Left lung (tissue), 4 donors: ENCODE measurements at regions not wholly inside any gene's neighbourhood (a gene's known extent, or its start where the extent isn't known, plus 50 kb on each side); places are given as distances from the start of the nearest gene placed in this dataset.

ENCODE experiments used
- ATAC-seq: fragments of 200-7000 bp; cut with Tn5 transposase; one replicate; pipeline ENCODE4 v1.9.1; 2020; ENCODE audit warnings: moderate library complexity
- DNase-seq, 4 donors: peaks; one replicate each; pipeline ENCODE4 v3.0.0-alpha.2; 2013 to 2020
- H3K27ac ChIP-seq, 2 donors: fragments of 200-600 bp; sonication (generic) in 1 of 2; one replicate each; pipeline versions ENCODE4 v1.5.0 to v1.8.0; 2020 to 2021
- H3K27me3 ChIP-seq, 2 donors: fragments of 200-600 bp; sonication (generic) in 1 of 2; one replicate each; pipeline versions ENCODE4 v1.5.0 to v1.8.0; 2020 to 2021
- H3K36me3 ChIP-seq, 2 donors: fragments of 200-600 bp; sonication (generic) in 1 of 2; one replicate each; pipeline versions ENCODE4 v1.5.0 to v1.8.0; 2020 to 2021
- H3K4me1 ChIP-seq, 2 donors: fragments of 200-600 bp; one replicate each; pipeline ENCODE4 v1.8.0; 2021
- H3K4me3 ChIP-seq, 2 donors: fragments of 200-600 bp; sonication (generic) in 1 of 2; one replicate each; pipeline versions ENCODE4 v1.5.0 to v1.8.0; 2020 to 2021; ENCODE audit warnings: mild to moderate bottlenecking in 1 of 2
- H3K9me3 ChIP-seq, 2 donors: fragments of 200-600 bp; sonication (generic) in 1 of 2; one replicate each; pipeline versions ENCODE4 v1.5.0 to v1.8.0; 2020 to 2021
- CTCF ChIP-seq, 2 donors: fragments of 200-600 bp; sonication (generic) in 1 of 2; IDR thresholded peaks; one replicate each; pipeline versions ENCODE4 v1.5.0 to v1.8.0; 2021; ENCODE audit warnings: antibody characterized with exemption in 2 of 2
- intact Hi-C, 2 donors: fragments of 100-400 bp; cut with DNase I; formaldehyde crosslinking; loops; one replicate each; pipeline versions ENCODE4 v1.11.2 to v1.14.2; 2022
- donor health status: DM: no; HTN: yes; CAD: no.
- donor health status: DM: no; HTN: no; CAD: no.

GRCh38 chr2:226233388-226233787 lies 566.2 kb downstream of the IRS1 start:
- Histone ChIP-seq H3K27ac (no peak overlapping the region), H3K4me1 (no peaks in the 10 kb centered on the region), H3K36me3 (no peaks in the 10 kb centered on the region), H3K9me3 (no peaks in the 10 kb centered on the region), H3K4me3 (no peak overlapping the region), H3K27me3 (no peaks in the 10 kb centered on the region)
- no peak for TF ChIP-seq CTCF (IDR thresholded peaks at IDR 0.05)
- DNase-seq (no peak), ATAC-seq (no peak)
- intact Hi-C loops: no loop called here

- no peaks in the 10 kb centered on the region for H3K9me3 ChIP-seq
- intact Hi-C loops: no loop called here
- H3K27me3 ChIP-seq: no peaks in the 10 kb centered on the region
- no peaks in the 10 kb centered on the region for H3K4me1 ChIP-seq
- no peaks in the 10 kb centered on the region for H3K36me3 ChIP-seq
- H3K27ac ChIP-seq: no peak overlapping the region
- H3K4me3 ChIP-seq: no peak overlapping the region
- no peak for DNase-seq
- no peak for TF ChIP-seq CTCF (IDR thresholded peaks at IDR 0.05)
- no peak for ATAC-seq
Observed at GRCh38 chr2:226228080-226228479, 571.5 kb downstream of the IRS1 start.

DNA sequence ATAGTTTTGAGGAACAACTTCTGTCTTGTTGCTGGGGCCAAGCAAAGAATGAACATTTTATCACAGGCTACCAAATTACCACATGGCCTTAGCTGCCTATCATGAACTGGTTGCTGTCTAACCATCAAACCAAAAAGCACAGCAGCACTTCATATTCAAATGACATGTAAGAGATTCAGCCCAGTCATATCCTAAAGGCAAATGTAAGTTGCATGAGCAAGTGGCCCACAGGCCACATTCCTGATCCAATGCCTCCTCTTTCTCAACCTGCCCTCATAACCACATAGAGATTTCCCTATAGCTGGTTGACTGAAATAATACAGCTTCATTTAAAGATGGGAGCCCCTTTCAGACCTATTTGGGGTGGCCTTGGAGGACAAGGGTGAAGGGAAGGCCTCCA lies 572.3 kb downstream of the IRS1 start:
- ATAC-seq (no peak), DNase-seq (no peak)
- H3K36me3 ChIP-seq: no peaks in the 10 kb centered on the region
- H3K4me3 ChIP-seq: no peak overlapping the region
- H3K4me1 ChIP-seq: no peaks in the 10 kb centered on the region
- H3K27me3 ChIP-seq: no peaks in the 10 kb centered on the region
- no peak for TF ChIP-seq CTCF (IDR thresholded peaks at IDR 0.05)
- intact Hi-C loops: no loop called here
- no peak overlapping the region for H3K27ac ChIP-seq
- no peaks in the 10 kb centered on the region for H3K9me3 ChIP-seq

DNA sequence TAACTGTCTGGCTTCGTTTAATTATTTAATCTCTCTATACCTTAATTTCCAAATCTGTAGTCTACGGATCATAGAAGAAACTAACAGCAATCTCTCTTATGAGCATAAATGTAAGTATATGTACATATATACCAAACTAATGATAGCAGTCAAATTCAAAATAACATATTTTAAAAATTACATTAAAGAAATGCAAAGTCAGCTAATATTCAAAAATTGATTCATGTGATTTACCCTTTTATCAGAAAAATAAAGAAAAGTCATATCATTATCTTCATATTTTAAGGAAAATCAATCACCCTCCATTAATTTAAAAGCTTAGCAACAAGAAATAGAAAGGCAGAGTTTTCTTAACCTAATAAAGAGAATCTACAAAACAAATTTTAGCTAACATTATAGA lies 575.9 kb downstream of the IRS1 start:
- no peak for ATAC-seq
- intact Hi-C loops: no loop called here

GRCh38 chr2:226220511-226220910 lies 579.1 kb downstream of the IRS1 start:
- DNase-seq (no peak), ATAC-seq (no peak)
- Histone ChIP-seq H3K4me1 (no peaks in the 10 kb centered on the region), H3K4me3 (no peak overlapping the region), H3K27me3 (no peaks in the 10 kb centered on the region), H3K9me3 (no peaks in the 10 kb centered on the region), H3K36me3 (no peaks in the 10 kb centered on the region), H3K27ac (no peak overlapping the region)
- TF ChIP-seq CTCF (IDR thresholded peaks at IDR 0.05): no peak
- intact Hi-C loops: no loop called here

More for the DNA sequence above, 575.9 kb downstream of the IRS1 start:
- H3K27me3 ChIP-seq: no peaks in the 10 kb centered on the region
- DNase-seq: no peak
- no peaks in the 10 kb centered on the region for H3K36me3 ChIP-seq
- TF ChIP-seq CTCF (IDR thresholded peaks at IDR 0.05): no peak
- H3K4me1 ChIP-seq: no peaks in the 10 kb centered on the region
- no peak overlapping the region for H3K27ac ChIP-seq
- no peak overlapping the region for H3K4me3 ChIP-seq
- no peaks in the 10 kb centered on the region for H3K9me3 ChIP-seq
